ENCODE measurements at regions not wholly inside any gene's neighbourhood (a gene's known extent, or its start where the extent isn't known, plus 50 kb on each side); places are given as distances from the start of the nearest gene placed in this dataset.

DNA sequence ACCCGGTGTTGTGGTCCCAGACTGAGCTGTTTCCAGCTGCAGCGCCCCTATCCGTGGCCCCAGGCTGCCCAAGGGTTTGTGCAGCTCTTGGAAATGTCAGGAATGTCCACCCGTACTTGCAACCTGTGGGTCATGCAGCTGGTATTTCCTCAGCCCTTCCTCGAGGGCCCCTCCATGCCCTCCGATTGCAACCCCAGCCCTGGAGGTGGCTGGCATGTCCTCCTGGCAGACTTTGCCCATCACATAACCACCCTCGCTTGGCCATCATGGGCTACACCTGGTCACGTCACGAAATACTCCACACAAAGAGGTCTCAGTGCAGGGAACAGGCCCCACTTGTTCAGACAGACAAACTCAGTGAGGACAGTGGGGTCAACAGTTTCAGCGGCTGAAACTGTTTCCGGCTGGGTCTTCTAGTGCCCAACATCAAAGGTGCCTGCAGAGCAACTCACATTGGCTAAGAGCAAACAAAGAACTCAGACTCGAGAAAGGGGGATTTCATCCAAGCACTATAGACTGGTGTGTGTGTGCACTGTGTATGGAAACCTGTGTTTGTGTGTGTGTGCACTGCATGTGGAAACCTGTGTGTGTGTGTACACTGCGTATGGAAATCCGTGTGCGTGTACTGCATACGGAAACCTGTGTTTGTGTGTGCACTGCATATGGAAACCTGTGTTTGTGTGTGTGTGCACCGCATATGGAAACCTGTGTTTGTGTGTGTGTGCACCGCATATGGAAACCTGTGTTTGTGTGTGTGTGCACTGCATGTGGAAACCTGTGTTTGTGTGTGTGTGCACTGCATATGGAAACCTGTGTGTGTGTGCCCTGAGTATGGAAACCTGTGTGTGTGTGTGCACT lies 72.8 kb upstream of the CCND1 start:
- TF ChIP-seq, protein P1, sequence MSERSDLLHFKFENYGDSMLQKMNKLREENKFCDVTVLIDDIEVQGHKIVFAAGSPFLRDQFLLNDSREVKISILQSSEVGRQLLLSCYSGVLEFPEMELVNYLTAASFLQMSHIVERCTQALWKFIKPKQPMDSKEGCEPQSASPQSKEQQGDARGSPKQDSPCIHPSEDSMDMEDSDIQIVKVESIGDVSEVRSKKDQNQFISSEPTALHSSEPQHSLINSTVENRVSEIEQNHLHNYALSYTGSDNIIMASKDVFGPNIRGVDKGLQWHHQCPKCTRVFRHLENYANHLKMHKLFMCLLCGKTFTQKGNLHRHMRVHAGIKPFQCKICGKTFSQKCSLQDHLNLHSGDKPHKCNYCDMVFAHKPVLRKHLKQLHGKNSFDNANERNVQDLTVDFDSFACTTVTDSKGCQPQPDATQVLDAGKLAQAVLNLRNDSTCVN (CRISPR knock-in tag; IDR thresholded peaks at IDR 0.05): no peak
- TF ChIP-seq, protein P2, sequence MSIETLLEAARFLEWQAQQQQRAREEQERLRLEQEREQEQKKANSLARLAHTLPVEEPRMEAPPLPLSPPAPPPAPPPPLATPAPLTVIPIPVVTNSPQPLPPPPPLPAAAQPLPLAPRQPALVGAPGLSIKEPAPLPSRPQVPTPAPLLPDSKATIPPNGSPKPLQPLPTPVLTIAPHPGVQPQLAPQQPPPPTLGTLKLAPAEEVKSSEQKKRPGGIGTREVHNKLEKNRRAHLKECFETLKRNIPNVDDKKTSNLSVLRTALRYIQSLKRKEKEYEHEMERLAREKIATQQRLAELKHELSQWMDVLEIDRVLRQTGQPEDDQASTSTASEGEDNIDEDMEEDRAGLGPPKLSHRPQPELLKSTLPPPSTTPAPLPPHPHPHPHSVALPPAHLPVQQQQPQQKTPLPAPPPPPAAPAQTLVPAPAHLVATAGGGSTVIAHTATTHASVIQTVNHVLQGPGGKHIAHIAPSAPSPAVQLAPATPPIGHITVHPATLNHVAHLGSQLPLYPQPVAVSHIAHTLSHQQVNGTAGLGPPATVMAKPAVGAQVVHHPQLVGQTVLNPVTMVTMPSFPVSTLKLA (conservative IDR thresholded peaks at IDR 0.05): no peak
- no peak for TF ChIP-seq ZNF175 (CRISPR knock-in tag; IDR thresholded peaks at IDR 0.05; ENCODE audit: low read depth)
